Parathyroid adenoma (tissue), 2 donors: ENCODE measurements at regions not wholly inside any gene's neighbourhood (a gene's known extent, or its start where the extent isn't known, plus 50 kb on each side); places are given as distances from the start of the nearest gene placed in this dataset.

Experiments used
- H2AFZ ChIP-seq: fragments of 300-600 bp; sonication (generic); one replicate; pipeline ENCODE4 v1.7.0; 2017; ENCODE audit warnings: antibody characterized with exemption, mild to moderate bottlenecking
- H3K27ac ChIP-seq: fragments of 300-600 bp; sonication (generic); one replicate; pipeline ENCODE4 v1.7.0; 2017
- H3K27me3 ChIP-seq: fragments of 300-600 bp; sonication (generic); one replicate; pipeline ENCODE4 v1.7.0; 2017; ENCODE audit warnings: low read length; ENCODE audit not compliant: control insufficient read depth, insufficient read depth
- H3K36me3 ChIP-seq: fragments of 300-600 bp; sonication (generic); one replicate; pipeline ENCODE4 v1.7.0; 2017; ENCODE audit warnings: low read length; ENCODE audit not compliant: control insufficient read depth, insufficient read depth
- H3K4me1 ChIP-seq: fragments of 300-600 bp; sonication (generic); one replicate; pipeline ENCODE4 v1.7.0; 2017; ENCODE audit warnings: control low read depth
- H3K4me2 ChIP-seq: fragments of 300-600 bp; sonication (generic); one replicate; pipeline ENCODE4 v1.7.0; 2017; ENCODE audit warnings: low read length
- H3K4me3 ChIP-seq: fragments of 300-600 bp; sonication (generic); one replicate; pipeline ENCODE4 v1.7.0; 2017; ENCODE audit warnings: low read depth, low read length
- H3K79me2 ChIP-seq: fragments of 300-600 bp; sonication (generic); one replicate; pipeline ENCODE4 v1.7.0; 2017; ENCODE audit warnings: control low read depth
- H3K9ac ChIP-seq: fragments of 300-600 bp; sonication (generic); one replicate; pipeline ENCODE4 v1.7.0; 2017; ENCODE audit warnings: mild to moderate bottlenecking
- H3K9me3 ChIP-seq: fragments of 300-600 bp; sonication (generic); one replicate; pipeline ENCODE4 v1.7.0; 2017; ENCODE audit warnings: low read length; ENCODE audit not compliant: control insufficient read depth
- CTCF ChIP-seq: fragments of 300-600 bp; sonication (generic); IDR thresholded peaks from one replicate; pipeline ENCODE4 v1.7.0; 2017; ENCODE audit warnings: antibody characterized with exemption, mild to moderate bottlenecking
- donor health status: primary hyperparathyroidism.

- no peak overlapping the region for H3K4me3 ChIP-seq
- H3K4me1 ChIP-seq = no peaks in the 10 kb centered on the region
- H3K36me3 ChIP-seq = no peaks in the 10 kb centered on the region
- H3K27me3 ChIP-seq = no peaks in the 10 kb centered on the region
- no peaks in the 10 kb centered on the region for H3K9me3 ChIP-seq
- no peak overlapping the region for H3K4me2 ChIP-seq
- H2AFZ ChIP-seq = no peak overlapping the region
- no peaks in the 10 kb centered on the region for H3K79me2 ChIP-seq
- no peak overlapping the region for H3K9ac ChIP-seq
- no peak for TF ChIP-seq CTCF
- no peak overlapping the region for H3K27ac ChIP-seq
Measured at GRCh38 chr1:38570657-38570975, 289.0 kb downstream of the RRAGC start.

- TF ChIP-seq CTCF = no peak
- H3K27ac ChIP-seq = no peak overlapping the region
- H2AFZ ChIP-seq = no peak overlapping the region
- no peak overlapping the region for H3K9ac ChIP-seq
- H3K27me3 ChIP-seq = no peaks in the 10 kb centered on the region
- no peak overlapping the region for H3K4me3 ChIP-seq
- H3K4me2 ChIP-seq = no peak overlapping the region
- H3K79me2 ChIP-seq = no peaks in the 10 kb centered on the region
- H3K4me1 ChIP-seq = no peaks in the 10 kb centered on the region
- H3K36me3 ChIP-seq = no peaks in the 10 kb centered on the region
- H3K9me3 ChIP-seq = no peaks in the 10 kb centered on the region
Measured at GRCh38 chr1:38569932-38570656, 289.5 kb downstream of the RRAGC start.

DNA sequence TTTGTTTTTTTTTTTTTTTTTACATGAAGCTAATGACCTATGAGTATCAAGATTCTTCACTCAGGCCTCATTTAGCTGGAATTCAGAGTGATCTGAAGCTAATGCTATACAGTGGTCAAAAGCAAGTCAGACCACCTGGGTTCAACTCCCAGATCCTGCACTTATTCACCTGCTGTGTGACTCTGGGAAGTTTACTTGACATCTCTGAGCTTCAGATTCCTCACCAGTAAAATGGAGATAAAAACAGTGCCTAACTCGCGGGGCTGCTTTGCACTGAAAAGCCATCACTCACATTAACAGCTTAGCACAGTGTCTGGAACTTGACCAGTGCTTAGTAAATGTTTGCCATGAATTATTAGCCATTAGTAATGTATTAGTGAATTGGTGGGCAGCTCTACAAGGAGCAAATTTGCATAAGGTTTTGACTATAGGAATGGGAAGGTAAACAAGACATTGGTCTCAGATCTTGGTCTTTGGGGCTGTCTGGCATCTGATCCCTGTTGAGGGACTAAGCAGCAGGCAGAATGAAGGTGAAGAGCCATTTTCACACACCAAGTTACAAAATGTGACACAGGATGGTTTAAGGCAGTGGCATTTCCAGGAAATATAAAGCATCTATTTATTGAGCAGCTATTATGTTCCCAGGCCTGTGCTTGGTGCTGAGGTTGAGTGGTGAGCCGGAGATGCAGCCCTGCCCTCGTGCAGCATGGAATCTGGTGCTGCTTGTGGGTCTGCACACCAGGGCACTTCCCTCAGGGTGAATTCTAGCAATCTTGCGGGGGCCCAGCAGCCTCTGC lies 291.3 kb downstream of the RRAGC start:
- H3K79me2 ChIP-seq = no peaks in the 10 kb centered on the region
- H3K4me3 ChIP-seq = no peak overlapping the region
- H3K4me1 ChIP-seq = no peaks in the 10 kb centered on the region
- H3K36me3 ChIP-seq = no peaks in the 10 kb centered on the region
- no peaks in the 10 kb centered on the region for H3K9me3 ChIP-seq
- no peak overlapping the region for H3K4me2 ChIP-seq
- TF ChIP-seq CTCF = no peak
- H3K27ac ChIP-seq = no peak overlapping the region
- H3K27me3 ChIP-seq = no peaks in the 10 kb centered on the region
- no peak overlapping the region for H2AFZ ChIP-seq
- H3K9ac ChIP-seq = no peak overlapping the region

DNA sequence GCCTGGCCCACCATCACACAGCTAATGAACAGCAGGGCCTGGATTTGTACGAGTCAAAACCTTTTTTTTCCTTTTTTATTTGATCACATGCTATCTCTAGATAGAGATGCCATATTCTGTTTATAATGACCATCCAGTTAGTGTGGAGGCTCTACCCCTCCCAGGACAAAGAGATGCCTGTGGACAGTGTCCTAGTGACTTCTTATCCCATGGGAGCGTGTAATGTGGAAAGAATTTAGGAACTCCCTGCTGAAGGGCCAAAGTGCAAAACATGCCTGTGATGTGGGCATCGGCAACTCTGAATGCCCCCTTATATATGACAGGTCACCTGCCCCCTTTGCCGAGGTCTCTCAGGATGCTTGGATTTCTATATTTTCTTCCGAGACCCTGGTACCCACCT lies 292.2 kb downstream of the RRAGC start:
- no peak overlapping the region for H3K27ac ChIP-seq
- no peaks in the 10 kb centered on the region for H3K4me1 ChIP-seq
- no peaks in the 10 kb centered on the region for H3K27me3 ChIP-seq
- no peak overlapping the region for H2AFZ ChIP-seq
- no peak overlapping the region for H3K4me3 ChIP-seq
- no peaks in the 10 kb centered on the region for H3K36me3 ChIP-seq
- TF ChIP-seq CTCF = no peak
- no peaks in the 10 kb centered on the region for H3K79me2 ChIP-seq
- no peak overlapping the region for H3K4me2 ChIP-seq
- no peaks in the 10 kb centered on the region for H3K9me3 ChIP-seq
- no peak overlapping the region for H3K9ac ChIP-seq
